SKM-1 (cell line): ENCODE measurements at regions not wholly inside any gene's neighbourhood (a gene's known extent, or its start where the extent isn't known, plus 50 kb on each side); places are given as distances from the start of the nearest gene placed in this dataset.
"Not testable (repeated sequence)": the region's sequence is repeated elsewhere in the genome, so short reads cannot be mapped to it uniquely, and the experiment has no call there.

Experiments
- DNase-seq: peaks from one replicate; lab custom pipeline; 2025; ENCODE audit not compliant: unreplicated experiment; lab: John Stamatoyannopoulos, UW

- no peak for DNase-seq
Observed at GRCh38 chr5:104611135-104611767, 1048.7 kb upstream of the NUDT12 start.

- DNase-seq, result no peak
Observed at GRCh38 chr5:104606258-104606829, 1043.8 kb upstream of the NUDT12 start.

- no peak for DNase-seq
Observed at GRCh38 chr5:104599726-104600125, 1037.1 kb upstream of the NUDT12 start.

- no peak for DNase-seq
Observed at GRCh38 chr5:104598285-104598684, 1035.7 kb upstream of the NUDT12 start.

GRCh38 chr5:104594850-104595249 lies 1032.3 kb upstream of the NUDT12 start:
- no peak for DNase-seq

GRCh38 chr5:104576677-104577076 lies 1014.1 kb upstream of the NUDT12 start:
- DNase-seq, result no peak

GRCh38 chr5:104573949-104574709 lies 1011.5 kb upstream of the NUDT12 start:
- DNase-seq, result no peak

- no peak for DNase-seq
Observed at GRCh38 chr5:104569621-104570020, 1007.0 kb upstream of the NUDT12 start.

- DNase-seq, result no peak
Observed at GRCh38 chr5:104564530-104564929, 1001.9 kb upstream of the NUDT12 start.

GRCh38 chr5:104556957-104557356 lies 994.4 kb upstream of the NUDT12 start:
- no peak for DNase-seq

GRCh38 chr5:104551628-104552027 lies 989.0 kb upstream of the NUDT12 start:
- DNase-seq, result no peak

- DNase-seq, result not testable (repeated sequence)
Observed at GRCh38 chr5:104546871-104547270, 984.3 kb upstream of the NUDT12 start.

GRCh38 chr5:104541141-104541785 lies 978.7 kb upstream of the NUDT12 start:
- DNase-seq, result no peak

- no peak for DNase-seq
Observed at GRCh38 chr5:104540448-104540847, 977.9 kb upstream of the NUDT12 start.

- no peak for DNase-seq
Observed at GRCh38 chr5:104539618-104540350, 977.2 kb upstream of the NUDT12 start.

GRCh38 chr5:104538734-104539133 lies 976.1 kb upstream of the NUDT12 start:
- DNase-seq, result no peak

GRCh38 chr5:104533498-104533897 lies 970.9 kb upstream of the NUDT12 start:
- no peak for DNase-seq

- no peak for DNase-seq
Observed at GRCh38 chr5:104526866-104527265, 964.3 kb upstream of the NUDT12 start.

- DNase-seq, result no peak
Observed at GRCh38 chr5:104513640-104514072, 951.1 kb upstream of the NUDT12 start.

GRCh38 chr5:104513121-104513602 lies 950.6 kb upstream of the NUDT12 start:
- DNase-seq, result no peak
